ENCODE measurements at regions not wholly inside any gene's neighbourhood (a gene's known extent, or its start where the extent isn't known, plus 50 kb on each side); places are given as distances from the start of the nearest gene placed in this dataset.

DNA sequence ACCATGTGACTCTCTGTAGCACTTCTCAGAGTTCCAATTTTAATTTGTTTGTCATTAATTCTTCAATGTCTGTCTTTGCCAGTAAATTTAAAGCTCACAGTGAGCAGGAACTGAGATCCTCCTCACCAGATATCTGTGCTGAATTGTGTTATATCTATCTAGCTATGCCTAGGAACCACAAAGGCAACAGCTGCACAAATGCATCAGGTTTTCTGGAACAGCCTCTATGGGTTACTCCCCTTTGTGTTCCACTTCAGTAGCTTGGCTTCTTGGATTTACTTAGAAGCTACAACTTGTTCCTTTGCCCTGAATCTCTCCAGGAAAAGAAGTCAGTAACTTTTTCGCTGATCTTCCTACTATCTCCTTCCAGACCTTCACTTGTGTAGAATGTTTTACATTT lies 1237.8 kb upstream of the ADGRL4 start:
- TF ChIP-seq POLR2A (IDR thresholded peaks at IDR 0.05) = no peak
- TF ChIP-seq, protein P1, sequence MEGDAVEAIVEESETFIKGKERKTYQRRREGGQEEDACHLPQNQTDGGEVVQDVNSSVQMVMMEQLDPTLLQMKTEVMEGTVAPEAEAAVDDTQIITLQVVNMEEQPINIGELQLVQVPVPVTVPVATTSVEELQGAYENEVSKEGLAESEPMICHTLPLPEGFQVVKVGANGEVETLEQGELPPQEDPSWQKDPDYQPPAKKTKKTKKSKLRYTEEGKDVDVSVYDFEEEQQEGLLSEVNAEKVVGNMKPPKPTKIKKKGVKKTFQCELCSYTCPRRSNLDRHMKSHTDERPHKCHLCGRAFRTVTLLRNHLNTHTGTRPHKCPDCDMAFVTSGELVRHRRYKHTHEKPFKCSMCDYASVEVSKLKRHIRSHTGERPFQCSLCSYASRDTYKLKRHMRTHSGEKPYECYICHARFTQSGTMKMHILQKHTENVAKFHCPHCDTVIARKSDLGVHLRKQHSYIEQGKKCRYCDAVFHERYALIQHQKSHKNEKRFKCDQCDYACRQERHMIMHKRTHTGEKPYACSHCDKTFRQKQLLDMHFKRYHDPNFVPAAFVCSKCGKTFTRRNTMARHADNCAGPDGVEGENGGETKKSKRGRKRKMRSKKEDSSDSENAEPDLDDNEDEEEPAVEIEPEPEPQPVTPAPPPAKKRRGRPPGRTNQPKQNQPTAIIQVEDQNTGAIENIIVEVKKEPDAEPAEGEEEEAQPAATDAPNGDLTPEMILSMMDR (IDR thresholded peaks at IDR 0.05) = no peak
